Right ventricle myocardium inferior (tissue), 1 donor: ENCODE measurements at regions not wholly inside any gene's neighbourhood (a gene's known extent, or its start where the extent isn't known, plus 50 kb on each side); places are given as distances from the start of the nearest gene placed in this dataset.

Source experiments
- ATAC-seq: fragments of 200-7000 bp; cut with Tn5 transposase; one replicate; pipeline ENCODE4 v1.9.1; 2020; ENCODE audit warnings: mild to moderate bottlenecking, moderate library complexity
- DNase-seq: peaks from one replicate; pipeline ENCODE4 v3.0.0; 2021; ENCODE audit errors: missing footprints
- intact Hi-C: fragments of 100-400 bp; cut with DNase I; formaldehyde crosslinking; loops from one replicate; pipeline ENCODE4 v1.11.0; 2022
- donor health status: DM: no; HTN: yes; CAD: no; lungs with severe emphysema.

- intact Hi-C loops = no loop called here
Measured at GRCh38 chr12:104816845-104817503, 141.1 kb downstream of the SLC41A2 start.

GRCh38 chr12:104815935-104816334, 142.2 kb downstream of the SLC41A2 start:
- DNase-seq (no peak), ATAC-seq (no peak)
- intact Hi-C loops = no loop called here

More at GRCh38 chr12:104816845-104817503, 141.1 kb downstream of the SLC41A2 start:
- DNase-seq (no peak), ATAC-seq (no peak)

- DNase-seq = no peak
- ATAC-seq = no peak
- intact Hi-C loops = no loop called here
Measured at GRCh38 chr12:104814944-104815343, 143.1 kb downstream of the SLC41A2 start.
